ENCODE measurements at regions not wholly inside any gene's neighbourhood (a gene's known extent, or its start where the extent isn't known, plus 50 kb on each side); places are given as distances from the start of the nearest gene placed in this dataset.

GRCh38 chr20:17850684-17851026, 117.9 kb downstream of the SNX5 start:
- TF ChIP-seq POLR2A (IDR thresholded peaks at IDR 0.05; ENCODE audit: extremely low read depth, insufficient read length) (no peak), CTCF (IDR thresholded peaks at IDR 0.05; ENCODE audit: low read depth, low read length) (no peak), MAX (IDR thresholded peaks at IDR 0.05; ENCODE audit: low read depth, low read length) (no peak), MYC (IDR thresholded peaks at IDR 0.05; ENCODE audit: low read depth, low read length) (no peak)
